ENCODE measurements at regions not wholly inside any gene's neighbourhood (a gene's known extent, or its start where the extent isn't known, plus 50 kb on each side); places are given as distances from the start of the nearest gene placed in this dataset.

GRCh38 chr4:60794372-60794771 is 405.8 kb upstream of the ADGRL3 start:
- H3T11ph ChIP-seq (ENCODE audit: low read length), result no peak overlapping the region
- no peak overlapping the region for H2BK5ac ChIP-seq (ENCODE audit: insufficient read length, low read length)
- H2BK20ac ChIP-seq (ENCODE audit: low read depth, low read length, poor library complexity, severe bottlenecking), result no peak overlapping the region
- no peak overlapping the region for H3K56ac ChIP-seq (ENCODE audit: insufficient read length, low read depth, low read length)
- Mint-ChIP-seq H3K27me3 (ENCODE audit: low read depth) (no peaks in the 10 kb centered on the region), H3K4me3 (no peak overlapping the region), H3K9me3 (no peaks in the 10 kb centered on the region), H3K27ac (no peak overlapping the region), H3K36me3 (ENCODE audit: insufficient read depth in 1 of 3, low read depth in 3 of 3) (no peaks in the 10 kb centered on the region), H3K4me1 (peaks cover 12 to 13% of the 10 kb centered on the region in 2 experiments)
- H3K4me1 ChIP-seq (ENCODE audit: insufficient read depth, low read length), result 0 out of 2 replicates have a peak, but pooled peaks cover 4% of the 10 kb centered on the region
- no peak overlapping the region for H3K4ac ChIP-seq (ENCODE audit: low read depth, low read length)
- H2BK15ac ChIP-seq (ENCODE audit: low read depth, low read length), result no peak overlapping the region
- H3K9ac ChIP-seq (ENCODE audit: extremely low read depth, insufficient read length, low read length), result no peak overlapping the region
- H2AFZ ChIP-seq (ENCODE audit: low read length), result no peak overlapping the region
- H4K8ac ChIP-seq (replicated peaks; ENCODE audit: insufficient read length, low read depth, low read length), result no peak overlapping the region
- H2BK120ac ChIP-seq (ENCODE audit: low read depth, low read length, poor library complexity, severe bottlenecking), result no peak overlapping the region
- H3K79me1 ChIP-seq (ENCODE audit: insufficient read depth, low read depth, low read length, poor library complexity, severe bottlenecking), result no peaks in the 10 kb centered on the region
- H3K23me2 ChIP-seq (ENCODE audit: insufficient read length, low read depth, low read length, poor library complexity, severe bottlenecking), result no peaks in the 10 kb centered on the region
- no peak for TF ChIP-seq CTCF (conservative IDR thresholded peaks at IDR 0.05)
- H3K18ac ChIP-seq (ENCODE audit: insufficient read length, low read depth, low read length), result no peak overlapping the region
- H4K5ac ChIP-seq (ENCODE audit: insufficient read length, low read depth, low read length), result no peak overlapping the region
- H3K23ac ChIP-seq (ENCODE audit: insufficient read length, low read depth, low read length), result no peak overlapping the region
- H3K14ac ChIP-seq (ENCODE audit: insufficient read depth, low read length), result no peak overlapping the region
- no peak overlapping the region for H2AK5ac ChIP-seq (ENCODE audit: insufficient read length, low read length)
- no peaks in the 10 kb centered on the region for H3K9me3 ChIP-seq (ENCODE audit: control insufficient read depth, low read depth, low read length)
- no peak overlapping the region for H4K91ac ChIP-seq (ENCODE audit: insufficient read length, low read depth, low read length)
- no peaks in the 10 kb centered on the region for H4K20me1 ChIP-seq (ENCODE audit: control insufficient read depth, insufficient read depth, insufficient read length)
- no peaks in the 10 kb centered on the region for H3K79me2 ChIP-seq (ENCODE audit: insufficient read depth, low read length)
- H3K27ac ChIP-seq (ENCODE audit: insufficient read length, low read depth, low read length), result no peak overlapping the region
- no peak overlapping the region for H3K4me2 ChIP-seq (ENCODE audit: insufficient read depth, insufficient read length, low read length)
- WGBS (ENCODE audit: extremely low coverage, insufficient read length, low lambda C conversion rate), result no CpG with 5 or more reads among the region's 14 CpGs
- no peak for DNase-seq
- H3K27me3 ChIP-seq (ENCODE audit: insufficient read depth, low read length), result no peaks in the 10 kb centered on the region
- no peak overlapping the region for H2BK12ac ChIP-seq (ENCODE audit: insufficient read length, low read depth, low read length)

Measured in H9 (cell line).